ENCODE measurements at regions not wholly inside any gene's neighbourhood (a gene's known extent, or its start where the extent isn't known, plus 50 kb on each side); places are given as distances from the start of the nearest gene placed in this dataset.
"Not testable (repeated sequence)": the region's sequence is repeated elsewhere in the genome, so short reads cannot be mapped to it uniquely, and the experiment has no call there.

DNA sequence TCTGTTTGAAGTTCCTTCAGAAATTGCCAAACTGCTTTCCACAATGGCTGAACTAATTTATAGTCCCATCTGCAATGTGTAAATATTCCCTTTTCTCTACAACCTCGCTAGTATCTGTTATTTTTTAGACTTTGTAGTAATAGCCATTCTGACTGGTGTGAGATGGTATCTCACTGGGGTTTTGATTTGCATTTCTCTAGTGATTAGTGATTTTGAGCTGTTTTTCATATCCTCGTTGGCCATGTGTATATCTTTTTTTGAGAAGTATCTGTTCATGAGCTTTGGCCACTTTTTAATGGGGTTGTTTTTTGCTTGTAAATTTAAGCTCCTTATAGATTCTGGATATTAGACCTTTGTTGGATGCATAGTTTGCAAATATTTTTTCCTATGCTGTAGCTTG is 310.6 kb downstream of the ICE1 start:
- CTCF ChIA-PET; DNase-seq; intact Hi-C loops (cut with micrococcal nuclease); H3K36me3 Mint-ChIP-seq (ENCODE audit: low read depth); H3K27ac Mint-ChIP-seq; H3K9me3 Mint-ChIP-seq; H3K4me3 Mint-ChIP-seq; H3K4me1 Mint-ChIP-seq (ENCODE audit: low read depth): not testable (repeated sequence)
- H3K27me3 Mint-ChIP-seq (ENCODE audit: low read depth), result peaks cover 11% of the 10 kb centered on the region

DNA sequence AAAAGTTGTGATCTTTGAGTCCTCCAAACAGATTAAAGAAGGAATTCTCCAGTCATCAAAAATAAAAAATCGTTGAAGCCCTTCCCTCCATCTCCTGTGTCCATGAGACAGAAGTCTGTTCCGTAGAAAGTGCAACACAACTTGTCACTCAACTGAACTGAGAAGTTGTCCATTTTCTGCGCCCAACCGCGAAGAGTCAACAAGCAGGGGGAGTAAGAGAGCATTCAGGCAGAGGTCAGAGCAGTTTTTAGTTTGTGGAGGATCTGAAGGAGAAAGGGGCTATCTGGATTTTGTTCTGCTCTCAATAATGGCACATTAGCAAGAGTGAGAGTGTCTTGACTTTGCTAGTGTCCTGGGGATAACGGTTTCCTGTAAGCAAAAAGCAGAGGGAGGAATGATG is 303.9 kb downstream of the ICE1 start:
- H3K36me3 Mint-ChIP-seq (ENCODE audit: low read depth), result no peaks in the 10 kb centered on the region

DNA sequence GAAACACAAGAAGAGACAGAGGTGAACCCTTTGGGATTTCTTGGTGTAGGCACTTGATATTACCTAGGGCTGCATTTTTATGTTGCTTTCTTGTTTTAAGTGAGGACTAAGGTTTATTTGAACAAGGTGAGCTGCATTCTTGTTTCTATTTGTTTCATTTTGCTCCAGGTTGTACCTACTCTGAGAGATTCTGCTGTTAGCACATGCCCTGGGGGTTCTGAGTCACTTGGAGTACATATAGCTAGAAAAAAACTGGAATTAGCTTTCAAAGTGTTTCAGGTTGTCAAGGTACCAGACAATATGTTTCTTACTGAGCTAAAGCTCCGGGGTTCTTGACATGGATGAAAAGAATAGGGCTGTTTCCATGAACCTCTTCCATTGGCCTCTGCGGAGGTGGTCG is 299.4 kb downstream of the ICE1 start:
- CTCF ChIA-PET, result interaction anchor here (0.6 kb wide), 1 partner anchor 27 kb away, joined by 3 read pairs; no protein-coding TSS in a partner anchor
- Mint-ChIP-seq H3K36me3 (ENCODE audit: low read depth) (no peaks in the 10 kb centered on the region), H3K27ac (no peak overlapping the region), H3K4me1 (ENCODE audit: low read depth) (no peaks in the 10 kb centered on the region), H3K27me3 (ENCODE audit: low read depth) (peaks cover 5% of the 10 kb centered on the region), H3K9me3 (no peaks in the 10 kb centered on the region), H3K4me3 (no peak overlapping the region)
- intact Hi-C loops (cut with micrococcal nuclease), result no loop called here
- DNase-seq, result no peak

More for the DNA sequence above, 303.9 kb downstream of the ICE1 start:
- Mint-ChIP-seq H3K27ac (no peak overlapping the region), H3K4me1 (ENCODE audit: low read depth) (no peaks in the 10 kb centered on the region), H3K9me3 (no peaks in the 10 kb centered on the region), H3K27me3 (ENCODE audit: low read depth) (peaks cover 5% of the 10 kb centered on the region), H3K4me3 (no peak overlapping the region)
- CTCF ChIA-PET, result no interaction called here
- intact Hi-C loops (cut with micrococcal nuclease), result no loop called here
- DNase-seq, result no peak

DNA sequence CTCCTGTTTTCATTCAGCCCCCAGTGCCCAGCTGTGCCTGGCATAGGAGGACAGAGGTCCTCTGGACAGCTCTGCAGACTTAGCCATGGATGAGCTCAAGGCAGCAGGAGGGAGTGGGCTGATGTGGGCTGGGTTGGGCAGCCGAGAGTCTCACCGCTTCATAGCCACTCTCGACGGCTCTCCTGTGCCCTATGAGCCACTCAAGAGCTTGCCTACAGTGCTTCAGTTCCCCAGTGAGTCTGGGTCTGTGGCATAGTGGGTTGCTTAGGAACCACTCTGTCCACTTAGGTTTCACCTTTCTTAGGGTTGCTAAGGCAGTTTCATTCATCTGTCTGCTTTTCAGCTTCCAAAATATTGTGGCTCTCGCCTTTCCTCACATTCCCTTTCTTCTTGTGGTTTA is 296.8 kb downstream of the ICE1 start:
- no peaks in the 10 kb centered on the region for H3K36me3 Mint-ChIP-seq (ENCODE audit: low read depth)
- H3K27me3 Mint-ChIP-seq (ENCODE audit: low read depth), result peaks cover 2% of the 10 kb centered on the region
- H3K9me3 Mint-ChIP-seq, result no peaks in the 10 kb centered on the region
- CTCF ChIA-PET, result no interaction called here
- H3K4me3 Mint-ChIP-seq, result no peak overlapping the region
- intact Hi-C loops (cut with micrococcal nuclease), result no loop called here
- no peak overlapping the region for H3K27ac Mint-ChIP-seq
- H3K4me1 Mint-ChIP-seq (ENCODE audit: low read depth), result no peaks in the 10 kb centered on the region
- no peak for DNase-seq

DNA sequence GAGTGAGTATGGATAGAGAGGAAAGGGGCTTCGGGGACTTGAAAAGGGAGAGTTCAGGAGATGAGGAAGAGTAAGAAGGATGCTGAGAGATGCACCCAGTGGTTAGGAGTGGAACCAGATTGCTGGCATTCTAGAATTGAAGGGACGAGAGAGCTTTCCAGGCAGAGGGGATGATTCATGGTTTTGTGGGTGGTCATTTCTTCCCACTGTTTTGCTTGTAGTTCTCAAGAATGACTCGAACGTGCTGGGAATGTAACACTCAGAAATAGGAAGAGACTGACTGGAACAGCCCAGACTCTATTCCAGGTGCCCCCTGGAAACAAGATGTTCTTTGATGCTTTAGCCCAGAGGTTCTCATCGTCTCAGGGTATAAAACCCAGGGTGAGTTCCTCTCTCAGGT is 294.2 kb downstream of the ICE1 start:
- CTCF ChIA-PET, result no interaction called here
- Mint-ChIP-seq H3K4me1 (ENCODE audit: low read depth) (no peaks in the 10 kb centered on the region), H3K27ac (no peak overlapping the region), H3K27me3 (ENCODE audit: low read depth) (no peaks in the 10 kb centered on the region), H3K36me3 (ENCODE audit: low read depth) (no peaks in the 10 kb centered on the region), H3K9me3 (no peaks in the 10 kb centered on the region), H3K4me3 (no peak overlapping the region)
- intact Hi-C loops (cut with micrococcal nuclease), result no loop called here
- DNase-seq, result no peak

DNA sequence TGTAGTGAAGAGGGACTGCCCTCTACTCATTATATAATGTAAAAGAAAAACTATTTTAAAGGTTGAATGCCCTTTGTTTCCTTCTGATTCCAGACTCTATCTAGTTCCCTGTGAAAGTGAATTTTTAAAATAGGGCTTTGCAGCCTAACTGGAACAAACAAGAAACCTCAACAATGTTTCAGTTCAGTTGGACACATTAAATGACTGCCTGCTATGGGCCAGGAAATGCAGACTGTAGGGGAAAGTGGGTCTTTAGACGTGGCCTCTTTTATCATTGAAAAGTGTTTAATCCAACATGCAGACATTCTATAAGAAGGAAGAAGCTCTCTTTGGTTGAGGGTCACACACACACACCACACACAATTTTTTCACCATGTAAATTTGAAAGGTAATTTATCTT is 289.1 kb downstream of the ICE1 start:
- CTCF ChIA-PET, result no interaction called here
- Mint-ChIP-seq H3K9me3 (no peaks in the 10 kb centered on the region), H3K27ac (no peak overlapping the region), H3K4me3 (no peak overlapping the region), H3K27me3 (ENCODE audit: low read depth) (no peaks in the 10 kb centered on the region), H3K4me1 (ENCODE audit: low read depth) (no peaks in the 10 kb centered on the region), H3K36me3 (ENCODE audit: low read depth) (no peaks in the 10 kb centered on the region)
- intact Hi-C loops (cut with micrococcal nuclease), result no loop called here
- no peak for DNase-seq

DNA sequence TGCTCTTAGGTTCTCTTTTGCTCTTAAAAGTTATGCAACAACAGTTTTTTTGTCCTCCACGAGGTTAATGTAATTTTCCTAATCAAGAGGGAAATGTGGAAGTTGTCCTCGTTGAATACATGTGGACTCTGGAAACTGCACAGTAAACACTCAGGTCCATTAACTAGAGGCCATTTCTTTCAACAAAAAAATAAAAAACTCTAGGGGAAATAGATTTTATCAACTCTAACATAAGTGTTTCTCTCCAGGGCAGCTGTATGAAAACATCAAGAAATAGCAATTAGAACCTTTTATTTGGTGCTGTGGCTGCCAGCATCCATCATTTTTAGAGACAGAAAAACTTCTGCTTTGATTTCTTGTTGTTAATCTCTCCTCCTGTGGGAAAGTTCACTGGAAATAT is 288.6 kb downstream of the ICE1 start:
- Mint-ChIP-seq H3K27ac (no peak overlapping the region), H3K4me1 (ENCODE audit: low read depth) (no peaks in the 10 kb centered on the region), H3K36me3 (ENCODE audit: low read depth) (no peaks in the 10 kb centered on the region), H3K4me3 (no peak overlapping the region), H3K27me3 (ENCODE audit: low read depth) (no peaks in the 10 kb centered on the region), H3K9me3 (no peaks in the 10 kb centered on the region)
- intact Hi-C loops (cut with micrococcal nuclease), result no loop called here
- DNase-seq, result no peak
- CTCF ChIA-PET, result no interaction called here

DNA sequence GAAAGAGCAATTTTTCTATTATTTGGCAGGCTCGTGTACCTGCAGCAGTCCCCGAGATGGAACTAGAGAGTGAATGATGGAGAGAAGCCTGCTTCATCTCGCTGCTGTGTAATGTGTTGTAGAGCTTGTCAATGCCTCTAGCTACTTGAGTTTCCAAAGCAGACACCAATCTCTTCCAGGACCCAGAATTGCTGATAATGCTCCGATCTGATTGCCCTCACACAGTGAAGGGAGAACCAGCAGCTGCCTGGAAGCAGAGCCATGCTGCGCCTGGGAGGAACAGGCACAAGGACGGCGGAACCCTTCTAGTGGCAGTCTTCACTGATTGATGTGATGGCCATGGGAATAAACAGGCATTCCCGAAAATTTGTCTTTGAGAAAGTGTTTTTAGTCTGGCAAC is 288.0 kb downstream of the ICE1 start:
- Mint-ChIP-seq H3K4me3 (no peak overlapping the region), H3K9me3 (no peaks in the 10 kb centered on the region), H3K27ac (no peak overlapping the region), H3K4me1 (ENCODE audit: low read depth) (no peaks in the 10 kb centered on the region), H3K27me3 (ENCODE audit: low read depth) (peaks cover 1% of the 10 kb centered on the region), H3K36me3 (ENCODE audit: low read depth) (no peaks in the 10 kb centered on the region)
- intact Hi-C loops (cut with micrococcal nuclease), result no loop called here
- CTCF ChIA-PET, result no interaction called here
- DNase-seq, result no peak

DNA sequence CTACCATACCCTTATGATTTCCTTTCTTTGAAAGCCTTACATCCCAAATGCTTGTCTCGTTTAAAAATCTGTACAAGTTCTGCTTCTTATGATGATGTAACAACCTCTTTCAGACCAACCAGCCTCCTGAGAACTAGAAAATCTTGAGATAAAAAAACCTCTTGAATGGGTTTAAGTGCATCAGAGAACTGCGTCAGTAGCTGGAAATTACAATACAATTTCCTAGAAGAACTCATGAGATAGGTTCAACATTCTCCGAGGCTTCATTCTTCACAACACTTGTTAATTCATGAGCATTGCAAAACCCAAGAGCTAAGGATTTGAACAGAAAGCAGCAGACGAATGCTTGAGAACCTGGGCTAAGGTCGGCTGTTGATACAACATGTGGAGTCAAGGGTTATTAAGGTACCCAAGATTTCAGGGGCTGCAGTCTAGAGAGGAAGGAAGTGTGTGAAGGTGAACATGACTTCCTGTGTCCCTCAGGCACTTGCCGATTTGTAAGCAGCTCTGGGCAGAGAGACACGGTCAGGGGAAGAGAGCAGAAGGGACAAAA is 286.0 kb downstream of the ICE1 start:
- intact Hi-C loops (cut with micrococcal nuclease), result no loop called here
- H3K36me3 Mint-ChIP-seq (ENCODE audit: low read depth), result no peaks in the 10 kb centered on the region
- H3K4me3 Mint-ChIP-seq, result no peak overlapping the region
- no peaks in the 10 kb centered on the region for H3K9me3 Mint-ChIP-seq
- no peak for DNase-seq
- H3K27ac Mint-ChIP-seq, result no peak overlapping the region
- H3K4me1 Mint-ChIP-seq (ENCODE audit: low read depth), result no peaks in the 10 kb centered on the region
- CTCF ChIA-PET, result no interaction called here
- peaks cover 5% of the 10 kb centered on the region for H3K27me3 Mint-ChIP-seq (ENCODE audit: low read depth)

DNA sequence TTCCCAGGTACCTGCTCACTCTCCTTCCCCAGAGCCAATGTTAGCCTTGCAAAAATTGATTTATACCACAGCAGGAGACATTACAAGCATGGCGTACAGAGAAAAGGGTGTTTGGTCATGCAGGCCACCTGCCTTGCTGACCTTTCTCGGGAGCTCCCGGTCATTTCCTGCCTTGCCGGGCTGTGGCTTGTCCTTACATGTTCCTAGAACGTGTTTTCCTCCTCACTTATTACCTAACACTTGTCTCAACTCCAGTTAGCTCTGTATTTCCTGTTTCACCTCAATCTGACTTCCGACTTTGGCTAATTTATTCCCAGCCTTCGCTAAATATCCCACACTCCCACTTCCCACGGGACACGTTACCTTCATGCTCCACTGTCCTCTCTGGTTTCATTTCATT is 282.5 kb downstream of the ICE1 start:
- Mint-ChIP-seq H3K36me3 (ENCODE audit: low read depth) (no peaks in the 10 kb centered on the region), H3K27me3 (ENCODE audit: low read depth) (peaks cover 6% of the 10 kb centered on the region), H3K27ac (no peak overlapping the region), H3K4me3 (no peak overlapping the region), H3K4me1 (ENCODE audit: low read depth) (no peaks in the 10 kb centered on the region), H3K9me3 (no peaks in the 10 kb centered on the region)
- intact Hi-C loops (cut with micrococcal nuclease), result no loop called here
- CTCF ChIA-PET, result interaction anchor here (0.6 kb wide), 1 partner anchor 615 kb away, joined by 3 read pairs; no protein-coding TSS in a partner anchor
- DNase-seq, result no peak

DNA sequence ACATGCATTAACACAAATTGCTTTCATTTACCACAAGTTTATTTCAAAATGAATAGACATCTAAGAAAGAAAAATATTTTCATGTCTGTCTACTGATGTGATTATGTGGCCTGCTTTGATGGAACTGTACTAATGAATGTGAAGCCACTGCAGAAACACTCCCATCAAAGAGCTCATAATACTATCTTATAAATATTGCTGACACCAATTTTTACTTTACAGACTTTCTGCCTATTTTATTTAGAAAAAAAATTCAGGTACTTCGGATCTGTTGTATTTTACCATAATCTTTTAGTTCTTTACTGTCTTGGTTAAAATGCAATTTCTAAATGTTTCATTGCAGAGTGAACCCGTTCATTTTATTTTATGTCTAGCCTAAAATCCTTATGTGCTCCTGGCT is 281.9 kb downstream of the ICE1 start:
- no peak for DNase-seq
- Mint-ChIP-seq H3K4me3 (no peak overlapping the region), H3K36me3 (ENCODE audit: low read depth) (no peaks in the 10 kb centered on the region), H3K4me1 (ENCODE audit: low read depth) (no peaks in the 10 kb centered on the region), H3K27ac (no peak overlapping the region), H3K27me3 (ENCODE audit: low read depth) (peaks cover 7% of the 10 kb centered on the region), H3K9me3 (no peaks in the 10 kb centered on the region)
- intact Hi-C loops (cut with micrococcal nuclease), result no loop called here
- CTCF ChIA-PET, result no interaction called here

DNA sequence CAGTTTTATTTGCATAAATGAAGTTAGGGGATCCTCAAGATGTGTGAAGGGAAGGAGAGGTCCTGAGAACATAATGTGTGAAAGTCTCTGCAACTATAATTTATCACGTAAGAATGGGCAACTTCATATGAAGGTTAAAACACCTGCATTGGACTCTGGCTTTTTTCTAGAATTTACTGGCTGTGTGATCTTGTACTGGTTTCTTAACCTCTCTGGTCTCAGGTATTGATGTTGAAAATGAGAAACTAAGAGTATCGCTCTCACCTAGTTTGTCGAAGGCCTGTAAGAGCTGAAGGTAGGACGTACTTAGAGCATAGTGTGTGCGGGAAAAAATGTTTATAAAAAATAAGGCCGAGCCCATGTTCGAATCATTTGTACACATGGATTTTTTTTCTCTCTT is 280.5 kb downstream of the ICE1 start:
- intact Hi-C loops (cut with micrococcal nuclease), result no loop called here
- no peak for DNase-seq
- H3K9me3 Mint-ChIP-seq, result no peaks in the 10 kb centered on the region
- H3K4me3 Mint-ChIP-seq, result no peak overlapping the region
- CTCF ChIA-PET, result no interaction called here
- H3K27me3 Mint-ChIP-seq (ENCODE audit: low read depth), result peaks cover 7% of the 10 kb centered on the region
- no peak overlapping the region for H3K27ac Mint-ChIP-seq
- no peaks in the 10 kb centered on the region for H3K4me1 Mint-ChIP-seq (ENCODE audit: low read depth)
- no peaks in the 10 kb centered on the region for H3K36me3 Mint-ChIP-seq (ENCODE audit: low read depth)

DNA sequence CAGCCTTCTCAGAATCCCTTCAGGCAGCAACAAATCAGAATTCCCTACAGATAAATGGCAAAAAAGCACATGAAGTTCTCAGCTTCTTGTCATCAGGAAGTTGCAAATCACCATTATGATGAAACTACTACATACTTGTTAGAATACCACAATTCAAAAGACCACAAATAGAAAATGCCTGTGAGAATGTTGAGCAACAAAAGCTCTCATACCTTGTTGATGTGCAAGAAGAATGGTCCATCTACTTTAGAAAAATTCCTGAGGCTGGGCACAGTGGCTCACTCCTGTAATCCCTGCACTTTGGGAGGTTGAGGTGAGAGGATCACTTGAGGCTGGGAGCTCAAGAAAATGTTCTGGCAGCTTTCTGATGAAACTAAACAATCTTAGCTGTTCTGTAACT is 278.1 kb downstream of the ICE1 start:
- H3K9me3 Mint-ChIP-seq, result no peaks in the 10 kb centered on the region
- CTCF ChIA-PET, result interaction anchor here (1.8 kb wide), 1 partner anchor 204 kb away, joined by 3 read pairs; no protein-coding TSS in a partner anchor
- no peak overlapping the region for H3K27ac Mint-ChIP-seq
- H3K27me3 Mint-ChIP-seq (ENCODE audit: low read depth), result peaks cover 7% of the 10 kb centered on the region
- DNase-seq, result no peak
- no peaks in the 10 kb centered on the region for H3K4me1 Mint-ChIP-seq (ENCODE audit: low read depth)
- H3K36me3 Mint-ChIP-seq (ENCODE audit: low read depth), result no peaks in the 10 kb centered on the region
- H3K4me3 Mint-ChIP-seq, result no peak overlapping the region
- intact Hi-C loops (cut with micrococcal nuclease), result no loop called here

DNA sequence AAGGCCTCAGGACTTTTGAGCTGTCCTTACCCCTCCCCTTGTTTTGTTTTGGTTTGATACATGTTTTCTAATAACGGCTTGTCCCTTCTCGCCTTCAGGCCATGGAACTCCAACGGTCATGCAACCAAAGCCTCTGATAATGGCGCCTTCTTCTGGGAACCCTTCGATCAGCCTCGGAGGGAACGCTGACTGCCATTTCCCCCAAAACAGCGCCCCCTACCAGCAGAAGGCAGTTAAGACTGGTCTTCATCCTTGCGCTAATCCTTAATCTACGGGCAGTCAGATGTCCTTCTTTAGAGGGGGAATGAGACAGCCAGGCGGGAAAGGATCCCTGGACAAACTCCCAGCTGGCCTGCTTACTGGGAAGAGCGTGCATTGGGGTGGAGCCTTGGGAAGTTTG is 276.6 kb downstream of the ICE1 start:
- Mint-ChIP-seq H3K4me3 (no peak overlapping the region), H3K4me1 (ENCODE audit: low read depth) (no peaks in the 10 kb centered on the region), H3K9me3 (no peaks in the 10 kb centered on the region), H3K27me3 (ENCODE audit: low read depth) (peaks cover 2% of the 10 kb centered on the region), H3K27ac (no peak overlapping the region), H3K36me3 (ENCODE audit: low read depth) (no peaks in the 10 kb centered on the region)
- DNase-seq, result no peak
- CTCF ChIA-PET, result interaction anchor here (0.6 to 1.8 kb wide), 2 partner anchors 168 to 203 kb away, joined by 3 to 5 read pairs; no protein-coding TSS in a partner anchor
- intact Hi-C loops (cut with micrococcal nuclease), result no loop called here
